ENCODE measurements at regions not wholly inside any gene's neighbourhood (a gene's known extent, or its start where the extent isn't known, plus 50 kb on each side); places are given as distances from the start of the nearest gene placed in this dataset.

DNA sequence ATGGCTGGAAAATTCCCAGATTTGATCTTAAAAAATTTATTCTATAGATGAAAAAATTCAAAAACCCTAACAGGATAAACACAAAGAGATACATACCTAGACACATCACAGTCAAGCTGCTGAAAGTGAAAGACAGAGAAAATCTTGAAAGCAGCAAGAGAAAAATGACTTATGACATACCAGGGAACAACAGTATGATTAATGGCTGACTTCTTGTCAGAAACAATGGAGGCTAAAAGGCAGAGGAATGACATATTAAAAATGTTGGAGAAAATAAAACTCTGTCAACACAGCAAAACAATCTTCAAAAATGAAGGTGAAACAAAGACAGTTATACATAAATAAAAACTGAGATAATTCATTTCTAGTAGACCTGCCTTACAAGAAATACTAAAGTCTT is 442.7 kb downstream of the IPMK start:
- intact Hi-C loops (cut with DNase I) = no loop called here
- DNase-seq = no peak

DNA sequence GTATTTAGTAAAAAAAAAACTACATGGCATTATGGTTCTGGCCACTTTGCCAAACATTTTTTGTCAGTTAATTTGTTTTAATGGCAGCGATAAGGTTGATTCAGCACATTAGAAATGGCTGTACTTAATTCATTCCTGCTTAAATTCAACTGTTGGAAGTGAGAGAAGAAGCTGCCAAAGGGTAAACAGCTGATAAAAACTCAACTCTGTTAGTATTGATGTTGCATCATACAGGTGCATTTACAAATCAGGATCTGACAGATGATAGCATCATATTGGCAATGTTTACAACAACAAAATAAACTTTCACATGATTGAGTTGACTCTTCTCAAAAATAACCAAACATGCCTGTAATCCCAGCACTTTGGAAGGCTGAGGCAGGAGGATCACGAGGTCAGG is 444.3 kb downstream of the IPMK start:
- no peak for DNase-seq
- intact Hi-C loops (cut with DNase I) = no loop called here

DNA sequence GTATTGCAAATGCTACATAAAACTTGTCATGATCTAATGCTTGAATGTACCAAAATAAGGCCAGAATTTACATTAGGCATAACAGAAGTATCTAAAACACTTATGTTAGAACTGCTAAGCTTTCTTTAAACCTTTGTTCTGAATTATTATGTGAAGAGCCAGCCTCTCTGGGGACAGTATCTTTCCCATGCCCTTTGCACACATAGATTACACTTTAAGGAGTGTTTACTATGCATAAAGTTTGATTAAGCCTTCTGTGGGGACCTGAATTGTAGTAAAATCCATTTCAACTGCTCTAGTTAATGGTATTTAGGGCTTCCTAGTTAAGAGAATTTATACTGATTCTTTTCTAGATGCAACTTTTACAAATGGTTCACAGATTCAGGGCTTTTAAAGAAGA is 444.7 kb downstream of the IPMK start:
- no peak for DNase-seq
- intact Hi-C loops (cut with DNase I) = no loop called here

DNA sequence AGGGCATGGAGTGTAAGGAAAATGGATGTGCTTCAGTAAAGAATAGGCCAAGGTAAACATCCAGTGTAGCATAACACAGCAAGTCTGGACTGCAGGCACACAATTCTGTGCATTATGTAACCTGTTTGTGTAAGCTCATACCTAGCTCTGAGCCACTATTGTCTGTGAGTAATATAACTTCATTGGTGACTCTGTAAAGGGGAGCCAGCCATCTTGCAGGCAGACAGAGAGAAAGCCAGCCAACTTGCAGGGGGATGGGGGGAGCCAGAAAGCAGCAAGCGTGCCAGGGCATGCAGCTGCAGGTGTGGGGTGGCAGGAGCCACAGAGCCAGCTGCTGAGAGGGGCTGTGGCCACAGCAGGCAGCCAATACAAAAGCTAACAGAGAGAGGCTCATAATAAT is 449.2 kb downstream of the IPMK start:
- intact Hi-C loops (cut with DNase I) = no loop called here
- DNase-seq = no peak

DNA sequence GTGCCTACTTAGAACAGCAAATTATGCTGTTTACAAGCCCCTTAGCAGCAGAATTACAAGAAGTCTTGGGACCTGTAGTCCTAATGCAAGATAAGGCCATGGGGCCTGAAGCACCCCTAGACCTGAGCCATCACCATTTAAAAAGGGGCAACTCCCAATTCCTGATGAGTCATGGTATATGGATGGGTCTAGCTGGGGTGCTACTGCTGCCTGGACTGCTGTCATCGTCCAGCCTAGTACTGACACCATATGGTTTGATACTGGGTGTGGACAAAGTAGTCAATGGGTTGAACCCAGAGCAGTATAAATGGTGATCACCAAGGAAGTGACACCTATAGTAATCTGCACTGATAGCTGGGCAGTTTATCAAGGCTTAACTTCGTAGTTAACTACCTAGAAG is 450.0 kb downstream of the IPMK start:
- DNase-seq = no peak
- intact Hi-C loops (cut with DNase I) = no loop called here

DNA sequence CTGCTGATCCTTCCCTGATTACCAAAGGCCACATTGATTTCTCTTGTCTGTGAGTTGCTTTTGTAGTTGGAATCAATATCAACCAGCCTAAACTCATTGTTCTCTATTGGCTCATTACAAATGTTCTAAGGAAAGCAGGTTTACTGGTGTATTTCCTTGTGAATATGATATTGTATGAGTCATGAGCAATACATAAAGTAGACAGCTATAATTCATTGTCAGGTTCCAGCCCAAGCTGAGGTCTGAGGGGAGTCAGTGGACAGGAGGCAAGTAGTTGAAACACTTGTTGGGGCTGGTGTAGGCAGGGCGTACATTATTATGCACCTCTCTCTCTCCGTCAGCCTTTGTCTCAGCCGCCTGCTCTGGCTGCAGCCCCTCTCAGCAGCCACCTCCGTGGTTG is 451.7 kb downstream of the IPMK start:
- DNase-seq = no peak

DNA sequence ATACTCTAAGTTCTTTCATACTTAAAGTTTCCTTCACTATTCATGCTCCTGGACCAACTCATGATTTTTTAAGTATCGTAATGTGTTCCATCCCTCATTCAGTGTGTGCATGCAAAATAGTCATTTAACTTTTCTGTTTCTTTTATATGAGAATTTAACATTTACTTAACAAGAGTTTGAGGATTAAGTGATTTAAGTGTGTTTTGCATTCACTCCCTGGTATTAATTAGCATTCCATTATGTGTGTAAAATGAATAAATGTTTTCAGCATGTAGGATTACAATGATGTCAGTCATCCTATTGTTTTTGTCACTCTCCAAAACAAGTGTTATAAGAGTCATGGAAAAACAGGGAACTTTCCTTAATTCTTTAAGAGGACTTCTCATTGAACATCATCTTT is 457.7 kb downstream of the IPMK start:
- intact Hi-C loops (cut with DNase I) = no loop called here
- no peak for DNase-seq

More for the DNA sequence above, 451.7 kb downstream of the IPMK start:
- intact Hi-C loops (cut with DNase I) = no loop called here

DNA sequence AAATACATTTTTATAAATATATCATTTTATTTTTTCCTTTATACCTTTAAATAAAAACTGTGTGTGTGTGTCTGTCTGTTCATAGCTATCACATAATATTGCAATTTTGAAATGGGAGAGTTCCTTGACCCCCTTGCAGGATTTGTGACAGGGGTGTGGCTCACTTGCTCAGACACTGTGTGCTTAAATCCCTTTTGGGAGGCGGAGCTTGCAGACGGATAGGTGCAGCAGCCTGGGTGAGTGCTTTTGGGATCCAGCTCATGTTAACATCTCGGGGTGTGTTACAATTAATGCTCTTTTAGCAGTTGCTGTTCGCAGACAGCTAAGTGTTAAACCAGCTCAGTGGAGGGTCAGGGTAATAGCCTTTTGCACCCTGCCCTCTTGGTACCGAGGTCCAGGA is 459.8 kb downstream of the IPMK start:
- intact Hi-C loops (cut with DNase I) = no loop called here

DNA sequence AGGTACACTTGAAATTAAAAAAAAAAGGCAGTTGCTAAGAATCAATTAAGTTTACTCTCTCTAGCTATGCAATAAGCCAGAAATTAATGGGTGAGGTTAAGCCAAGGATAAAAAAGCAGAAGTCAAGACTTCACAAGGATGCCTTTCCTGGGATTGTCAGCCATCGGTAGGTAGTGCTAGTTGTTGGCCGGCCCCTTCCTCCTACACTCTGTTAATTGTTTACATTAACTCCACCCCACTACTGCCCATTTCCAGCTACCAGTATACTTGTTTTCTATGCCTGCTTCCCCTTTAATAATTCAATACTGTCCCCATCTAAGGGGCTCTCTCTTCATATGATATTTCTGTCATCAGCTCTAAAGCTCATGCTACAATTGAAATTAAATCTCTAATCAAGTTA is 461.0 kb downstream of the IPMK start:
- DNase-seq = no peak
- intact Hi-C loops (cut with DNase I) = no loop called here

More for the DNA sequence above, 459.8 kb downstream of the IPMK start:
- no peak for DNase-seq

DNA sequence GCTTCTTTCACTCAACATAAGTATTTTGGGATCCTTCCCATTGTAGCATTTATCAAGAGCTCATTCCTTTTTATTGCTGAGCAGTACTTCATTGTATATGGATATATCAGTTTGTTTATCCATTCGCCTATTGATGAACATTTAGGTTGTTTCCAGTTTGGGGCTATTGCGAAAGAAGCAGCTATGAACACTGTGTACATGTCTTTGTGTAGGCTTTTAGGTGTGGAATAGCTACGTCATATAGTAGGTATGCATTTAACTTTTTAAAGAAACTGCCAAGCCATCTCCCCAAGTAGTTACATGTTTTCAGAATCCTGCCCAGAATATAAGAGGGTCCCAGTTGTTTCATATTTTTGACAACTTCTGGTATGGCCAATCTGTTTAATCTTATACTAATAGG is 468.1 kb downstream of the IPMK start:
- intact Hi-C loops (cut with DNase I) = no loop called here

DNA sequence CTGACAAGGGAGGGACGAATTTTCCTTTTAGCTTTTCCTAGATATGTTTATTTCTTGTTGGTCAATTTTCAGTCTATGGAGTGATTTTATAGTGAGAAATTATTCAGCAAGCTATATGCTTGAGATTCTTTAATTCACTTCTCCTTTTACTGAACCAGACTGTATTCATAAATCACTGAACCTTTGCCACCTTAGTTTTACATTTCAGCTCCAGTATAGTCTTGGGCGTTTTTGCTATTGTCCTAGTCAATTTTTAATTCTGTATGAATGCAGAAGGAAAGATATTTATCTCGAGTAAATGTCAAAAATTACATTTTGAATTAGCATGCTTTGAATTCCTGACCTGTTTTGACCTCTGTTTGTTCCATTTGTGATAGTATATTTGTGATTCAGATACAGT is 468.9 kb downstream of the IPMK start:
- intact Hi-C loops (cut with DNase I) = no loop called here

More for the DNA sequence above, 468.1 kb downstream of the IPMK start:
- DNase-seq = no peak

DNA sequence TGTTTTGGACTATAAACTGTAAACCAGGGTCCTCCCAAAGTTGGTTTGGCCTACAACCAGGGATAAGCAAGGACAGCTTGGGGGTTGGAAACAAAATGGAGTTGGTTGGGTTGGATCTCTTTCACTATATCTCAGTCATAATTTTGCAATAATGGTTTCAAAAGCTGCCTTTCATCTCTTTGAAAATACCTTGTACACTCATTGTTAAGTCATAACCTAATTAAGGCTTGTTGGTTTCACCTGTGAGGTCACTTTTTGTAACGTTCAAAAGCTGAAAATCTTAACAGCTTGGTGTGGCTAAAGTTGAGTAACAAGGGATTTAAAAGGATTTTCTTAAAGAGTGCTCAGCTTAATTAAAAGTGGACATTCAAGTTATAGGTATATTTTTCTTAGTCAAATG is 476.1 kb downstream of the IPMK start:
- DNase-seq = no peak
- intact Hi-C loops (cut with DNase I) = no loop called here

More for the DNA sequence above, 468.9 kb downstream of the IPMK start:
- DNase-seq = no peak

DNA sequence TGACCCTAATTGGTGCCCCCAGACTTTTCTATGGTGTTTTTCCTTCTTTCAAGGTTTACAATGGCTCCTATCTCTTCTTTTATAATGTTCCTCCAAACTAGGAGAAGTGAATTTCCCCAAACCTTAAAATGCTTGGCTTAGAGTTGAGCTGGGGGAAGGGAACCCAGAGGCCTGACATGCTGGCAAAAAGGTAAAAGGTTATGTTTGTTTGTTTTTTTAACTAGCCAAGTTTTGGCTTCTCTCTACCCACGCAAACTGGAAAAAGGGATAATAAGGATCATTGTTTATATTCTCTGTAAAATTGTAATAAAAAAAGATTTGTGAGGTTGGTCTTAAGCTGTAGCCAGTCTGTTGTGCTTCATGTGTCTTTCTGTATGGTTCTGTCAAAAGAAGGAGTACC is 477.0 kb downstream of the IPMK start:
- intact Hi-C loops (cut with DNase I) = no loop called here
- DNase-seq = no peak

DNA sequence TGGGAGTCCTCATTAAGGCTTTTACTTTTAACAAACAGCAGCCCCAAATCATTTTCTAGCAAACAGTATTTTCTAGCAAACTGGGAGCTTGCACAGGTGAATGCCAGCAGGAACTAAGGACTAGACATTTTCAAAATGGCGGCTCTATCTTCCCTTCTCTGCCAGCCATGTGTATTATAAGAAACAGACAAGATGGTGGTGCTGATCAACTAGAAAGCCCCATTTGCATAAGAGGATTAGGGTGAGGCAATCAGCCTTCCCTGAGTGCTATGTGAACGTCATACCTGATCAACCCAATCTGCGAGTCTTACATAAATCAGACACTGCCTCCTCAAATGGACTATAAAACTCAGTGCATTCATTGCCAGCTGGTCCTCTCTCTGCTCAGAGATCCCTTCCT is 479.6 kb downstream of the IPMK start:
- no peak for DNase-seq
- intact Hi-C loops (cut with DNase I) = no loop called here

DNA sequence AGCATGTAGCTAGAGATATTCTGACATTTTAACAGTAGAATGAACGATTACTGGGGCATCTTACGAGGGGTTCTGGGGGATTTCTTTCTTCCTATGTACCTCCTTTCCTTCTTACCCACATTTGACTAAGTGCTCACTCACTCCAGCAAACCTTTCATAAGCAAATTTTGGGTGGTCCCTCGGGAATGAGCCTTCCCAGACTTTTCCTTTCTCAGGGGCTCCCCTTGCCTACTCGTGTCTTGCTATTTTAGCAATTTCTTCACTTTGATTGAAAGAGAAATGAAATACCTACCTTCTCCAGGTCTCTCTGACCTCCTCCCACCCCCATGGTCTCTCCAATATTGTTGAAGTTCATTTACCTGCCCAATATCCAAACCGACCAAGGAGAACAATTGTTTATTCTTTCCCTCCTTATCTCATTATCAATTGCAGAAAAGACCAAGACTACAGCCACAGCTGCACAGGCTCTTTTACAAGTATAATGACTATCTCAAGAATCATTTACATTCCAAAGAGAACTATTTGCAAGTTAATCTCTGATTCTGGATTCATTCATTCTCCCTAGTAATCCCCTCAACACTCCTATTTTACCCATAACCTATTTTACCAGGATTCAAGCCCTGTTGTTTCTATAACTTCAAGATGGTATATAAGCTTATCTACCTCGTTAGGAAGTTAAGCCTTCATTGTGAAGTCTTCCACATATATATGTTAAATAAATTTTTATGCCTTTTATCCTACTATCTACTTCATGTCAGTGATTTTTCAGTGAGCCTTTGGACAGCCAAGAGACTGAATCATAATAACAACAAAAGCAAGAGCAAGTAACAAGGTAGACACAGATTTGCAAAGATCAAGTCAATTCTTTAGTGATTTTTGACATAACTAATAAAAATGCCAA is 480.6 kb downstream of the IPMK start:
- no peak for DNase-seq
- intact Hi-C loops (cut with DNase I) = no loop called here

DNA sequence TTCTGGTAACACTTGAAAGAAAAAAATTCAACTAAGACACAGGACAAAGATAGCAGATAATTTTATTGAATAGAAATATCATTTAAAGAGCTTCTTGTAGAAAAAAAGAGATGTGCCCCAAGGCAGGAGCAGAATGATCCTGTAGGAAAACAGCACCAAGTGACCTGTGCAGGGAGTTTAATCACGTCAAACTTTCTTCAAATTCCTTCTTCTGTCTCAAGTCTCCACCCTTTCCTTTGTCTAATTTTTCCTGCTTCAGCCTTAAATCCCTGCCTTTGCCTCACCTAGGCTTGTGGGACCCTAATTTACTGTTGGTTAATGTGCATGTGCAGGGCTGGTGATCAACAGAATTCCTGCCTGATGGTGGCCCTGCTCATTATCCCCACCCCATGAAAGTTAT is 481.4 kb downstream of the IPMK start:
- DNase-seq = no peak
- intact Hi-C loops (cut with DNase I) = no loop called here

DNA sequence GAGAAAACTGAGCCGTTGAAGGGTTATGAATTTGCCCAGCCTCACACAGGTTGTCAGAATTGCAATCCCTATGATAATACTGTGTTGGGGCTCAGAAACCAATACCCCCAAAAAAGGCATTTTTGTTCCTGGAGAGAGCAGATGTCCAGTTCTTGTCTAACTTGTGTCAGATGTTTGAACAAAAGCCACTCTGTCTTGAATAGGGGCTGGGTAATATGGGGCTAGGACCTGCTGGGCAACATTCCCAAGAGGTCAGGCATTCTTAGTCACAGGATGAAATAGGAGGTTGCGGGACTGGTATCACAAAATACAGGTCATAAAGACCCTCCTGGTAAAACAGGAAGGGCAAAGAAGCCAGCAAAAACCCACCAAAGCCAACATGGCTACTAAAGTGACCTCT is 482.1 kb downstream of the IPMK start:
- DNase-seq = no peak
- intact Hi-C loops (cut with DNase I) = no loop called here

DNA sequence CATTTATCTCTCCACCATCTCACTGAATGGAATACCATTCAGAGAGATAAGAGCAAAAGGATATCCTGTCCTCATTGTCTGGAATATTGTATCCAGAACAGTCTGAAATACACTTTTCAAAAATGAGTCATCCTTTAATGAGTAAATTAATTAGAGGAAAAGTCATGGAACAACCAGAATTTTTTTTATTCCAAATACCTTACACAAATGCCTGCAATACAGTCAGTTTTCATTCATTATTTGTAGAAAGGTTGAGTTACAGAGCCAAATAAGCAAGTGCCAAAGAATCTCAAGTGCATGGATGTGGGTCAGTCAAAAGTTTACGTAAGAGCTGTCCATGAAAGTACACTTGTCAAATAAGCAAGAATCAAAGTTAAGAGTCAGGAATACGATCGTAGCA is 482.6 kb downstream of the IPMK start:
- DNase-seq = no peak
- intact Hi-C loops (cut with DNase I) = no loop called here

DNA sequence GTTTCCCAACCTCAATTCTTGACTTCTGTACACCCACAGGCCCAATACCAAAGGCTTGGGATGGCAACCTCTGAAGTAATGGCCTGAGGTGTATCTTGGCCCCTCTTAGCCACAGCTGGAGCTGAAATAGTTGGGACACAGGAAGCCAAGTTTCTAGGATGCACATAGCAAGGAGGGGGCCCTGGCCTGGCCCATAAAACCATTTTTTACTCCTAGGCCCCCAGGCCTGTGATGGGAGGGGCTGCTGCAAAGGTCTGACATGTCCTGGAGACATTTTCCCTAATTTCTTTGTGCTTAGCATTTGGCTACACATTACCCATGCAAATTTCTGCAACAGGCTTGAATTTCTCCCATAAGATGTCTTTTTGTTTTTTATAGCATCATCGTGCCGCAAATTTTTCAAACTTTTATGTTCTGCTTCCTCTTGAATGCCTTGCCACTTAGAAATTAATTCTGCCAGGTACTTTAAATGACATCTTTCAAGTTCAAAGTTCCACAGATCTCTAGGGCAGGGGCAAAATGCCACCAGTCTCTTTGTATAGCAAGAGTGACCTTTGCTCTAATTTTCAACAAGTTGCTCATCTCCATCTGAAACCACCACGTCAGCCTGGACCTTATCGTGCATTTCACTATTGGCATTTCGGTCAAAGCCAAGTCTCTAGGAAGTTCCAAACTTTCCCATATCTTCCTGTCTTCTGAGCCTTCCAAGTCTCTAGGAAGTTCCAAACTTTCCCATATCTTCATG is 490.8 kb downstream of the IPMK start:
- intact Hi-C loops (cut with DNase I) = no loop called here

DNA sequence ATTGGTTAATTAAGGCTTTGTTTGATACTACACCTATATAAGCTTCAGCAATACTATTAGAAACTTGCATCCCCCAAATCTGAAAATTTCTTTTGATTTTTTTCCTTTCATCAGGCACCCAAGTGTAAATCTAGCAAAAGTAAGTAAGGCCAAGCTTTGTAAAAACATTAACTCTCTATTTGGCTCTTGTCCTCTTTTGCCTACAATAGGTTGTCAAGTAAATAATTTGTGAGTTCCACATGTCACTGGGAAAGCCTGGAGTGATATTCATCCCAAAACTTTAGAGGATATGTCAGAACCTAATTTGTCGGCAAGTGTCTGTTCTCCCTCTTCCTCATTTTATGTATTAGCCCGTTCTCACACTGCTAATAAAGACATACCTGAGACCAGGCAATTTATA is 492.4 kb downstream of the IPMK start:
- no peak for DNase-seq
- intact Hi-C loops (cut with DNase I) = no loop called here

More for the DNA sequence above, 490.8 kb downstream of the IPMK start:
- no peak for DNase-seq

DNA sequence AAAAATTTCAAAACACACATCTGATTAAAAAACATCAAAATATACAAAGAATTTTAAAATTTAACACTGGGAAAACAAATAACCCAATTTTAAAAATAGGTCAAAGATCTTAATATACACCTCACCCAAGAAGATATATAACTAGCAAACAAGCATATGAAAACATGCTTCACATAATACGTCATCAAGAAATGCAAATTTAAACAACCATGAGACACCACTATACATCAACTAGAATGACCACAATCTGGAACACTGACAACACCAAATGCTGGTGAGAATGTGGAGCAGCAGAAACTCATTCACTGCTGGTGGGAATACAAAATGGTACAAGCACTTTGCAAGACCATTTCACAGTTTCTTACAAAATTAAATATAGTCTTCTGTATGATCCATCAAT is 498.4 kb downstream of the IPMK start:
- DNase-seq = no peak
- intact Hi-C loops (cut with DNase I) = no loop called here
